Stimulated activated CD8-positive, alpha-beta memory T cell treated with anti-CD3 and anti-CD28 coated beads, Interleukin-4, amount 100 ng/mL, for 48 hours (primary cell): ENCODE measurements at regions not wholly inside any gene's neighbourhood (a gene's known extent, or its start where the extent isn't known, plus 50 kb on each side); places are given as distances from the start of the nearest gene placed in this dataset.

Source experiments
- DNase-seq: peaks from one replicate; pipeline ENCODE4 v3.0.0-alpha.2; 2020

DNA sequence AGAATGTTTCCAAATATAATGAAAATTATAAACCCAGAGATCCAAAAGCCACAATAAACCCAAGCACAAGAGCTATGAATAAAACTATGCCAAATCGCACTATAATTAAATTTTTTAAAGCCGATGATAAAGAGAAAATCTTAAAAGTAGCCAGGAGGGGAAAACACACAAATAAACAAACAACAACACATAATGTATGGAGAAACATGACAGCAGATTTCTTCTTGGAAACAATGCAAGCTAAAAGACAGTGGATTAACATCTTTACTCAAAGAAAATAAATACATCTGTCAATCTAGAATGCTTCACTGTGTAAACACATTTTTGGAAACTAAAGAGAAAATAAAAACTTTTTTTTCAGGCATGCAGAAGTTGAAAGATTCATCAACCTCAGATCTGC lies 53.0 kb upstream of the SMOX start:
- DNase-seq, result no peak

DNA sequence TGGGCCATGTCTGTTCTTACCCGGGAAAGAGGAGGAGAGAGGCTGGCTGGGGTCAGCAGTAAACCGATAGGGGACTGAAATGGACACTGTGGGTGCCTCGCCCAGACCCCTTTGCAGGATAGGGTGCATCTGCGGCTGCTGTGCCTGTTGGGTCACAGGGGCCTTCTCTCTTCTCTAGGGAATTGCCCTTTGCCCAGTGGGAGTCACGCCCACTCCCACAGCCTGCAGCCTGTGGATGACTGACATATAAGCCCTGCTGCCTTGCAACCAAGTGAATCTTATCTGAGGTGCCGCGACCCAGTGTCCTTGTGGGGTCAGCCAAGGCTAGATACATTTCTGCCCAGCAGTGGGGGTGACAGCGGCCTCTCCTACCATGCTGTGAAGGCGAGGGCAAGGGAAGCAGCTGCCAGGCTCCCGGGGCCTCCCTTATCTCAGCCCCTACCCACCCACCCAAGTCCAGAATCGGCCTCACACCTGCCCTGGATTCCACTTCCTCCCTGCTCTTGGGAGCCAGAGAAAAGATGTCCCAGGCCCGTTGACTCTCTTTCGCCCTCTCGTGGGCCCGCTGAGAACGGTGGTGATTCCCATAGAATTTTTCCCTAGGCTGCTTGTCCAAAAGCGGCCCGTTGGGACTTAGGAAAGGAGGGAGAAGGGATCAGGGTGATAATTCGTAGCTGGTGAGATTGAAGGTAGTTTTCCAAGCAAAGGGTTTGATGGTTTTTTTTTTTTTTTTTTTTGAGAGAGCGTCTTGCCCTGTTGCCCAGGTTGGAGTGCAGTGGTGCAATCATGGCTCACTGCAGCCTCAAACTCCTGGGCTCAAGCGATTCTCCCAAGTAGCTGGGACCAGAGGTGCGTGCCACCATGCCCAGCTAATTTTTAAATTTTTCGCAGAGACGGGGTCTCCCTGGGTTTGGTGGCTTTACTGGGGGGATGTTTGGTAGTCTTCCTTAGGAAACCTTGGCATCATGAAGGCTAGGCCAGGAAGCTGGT lies 56.8 kb upstream of the SMOX start:
- DNase-seq, result peak; percentile 74

DNA sequence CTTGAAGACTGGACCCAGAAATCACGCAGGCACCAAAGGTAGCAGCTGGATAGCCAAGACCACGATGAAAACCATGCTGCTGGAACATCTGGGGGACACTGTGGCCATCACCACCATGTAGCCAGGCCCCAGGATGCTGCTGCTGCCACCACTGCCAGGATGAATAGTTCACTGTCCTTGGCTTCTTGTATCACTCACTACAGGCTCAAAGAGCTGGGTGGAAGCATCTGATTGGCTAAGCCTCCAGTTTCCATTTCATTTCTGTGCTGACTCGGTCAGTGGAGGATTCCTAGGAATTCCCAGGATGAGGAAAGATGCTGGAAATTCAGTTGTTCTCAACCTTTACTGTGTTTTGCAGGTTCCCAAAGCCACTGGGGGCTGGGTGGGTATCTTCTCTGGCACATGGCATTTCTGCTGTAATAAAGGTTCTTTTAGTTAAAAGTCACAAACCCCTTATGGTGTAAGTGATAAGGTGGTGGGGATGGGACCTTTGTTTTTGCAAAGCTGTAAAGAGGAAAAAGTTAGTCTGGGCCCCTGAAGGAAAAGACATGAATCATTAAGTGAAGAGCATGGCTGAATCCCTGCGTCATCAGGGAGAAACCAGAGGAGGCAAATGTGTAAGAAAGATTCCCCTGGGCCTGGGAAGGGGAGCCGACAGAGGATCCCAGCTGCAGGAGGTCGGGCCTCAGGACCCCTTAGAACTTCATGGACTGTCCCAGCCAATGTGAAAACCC lies 57.7 kb upstream of the SMOX start:
- DNase-seq, result no peak

- DNase-seq, result no peak
These were observed 58.7 kb upstream of the SMOX start for GRCh38 chr20:4089756-4090487.

DNA sequence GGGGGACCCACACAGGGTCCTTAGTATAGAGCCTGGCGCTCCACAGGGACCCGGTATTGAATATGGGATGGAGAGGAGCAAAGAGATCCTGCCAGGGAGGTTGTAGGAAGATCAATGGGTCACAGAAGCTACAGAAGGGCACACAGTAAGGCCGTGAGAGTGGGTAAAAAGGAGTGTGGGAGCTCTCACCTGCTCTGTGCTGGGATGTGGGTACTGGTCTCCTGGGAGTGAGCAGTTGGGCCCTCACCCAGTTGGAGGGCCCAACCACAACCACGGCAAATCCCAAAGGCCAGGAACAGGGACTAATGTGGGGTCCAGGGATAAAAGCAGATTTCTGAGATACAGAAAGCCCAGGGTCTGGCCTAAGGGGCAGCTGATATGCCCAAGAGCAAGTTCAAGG lies 59.9 kb upstream of the SMOX start:
- peak; percentile 8 for DNase-seq

DNA sequence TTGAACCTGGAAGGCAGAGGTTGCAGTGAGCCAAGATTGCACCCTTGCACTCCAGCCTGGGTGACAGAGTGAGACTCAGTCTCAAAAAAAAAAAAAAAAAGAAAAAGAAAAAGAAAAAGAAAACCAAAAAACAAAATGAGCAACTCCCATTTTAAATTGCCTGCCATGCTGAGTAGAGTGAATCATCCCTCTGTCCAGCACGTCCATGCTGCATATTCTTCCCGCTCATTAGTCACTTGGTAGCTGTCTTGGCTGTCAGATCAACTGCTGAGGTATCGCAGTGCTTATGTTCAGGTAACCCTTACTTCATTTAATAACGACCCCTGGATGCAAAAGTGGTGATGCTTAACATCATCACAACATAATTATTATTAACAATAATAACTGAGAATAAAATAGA lies 60.7 kb upstream of the SMOX start:
- DNase-seq, result peak; percentile 7

- DNase-seq, result peak; percentile 12
These were observed 61.6 kb upstream of the SMOX start for GRCh38 chr20:4086771-4087687.

DNA sequence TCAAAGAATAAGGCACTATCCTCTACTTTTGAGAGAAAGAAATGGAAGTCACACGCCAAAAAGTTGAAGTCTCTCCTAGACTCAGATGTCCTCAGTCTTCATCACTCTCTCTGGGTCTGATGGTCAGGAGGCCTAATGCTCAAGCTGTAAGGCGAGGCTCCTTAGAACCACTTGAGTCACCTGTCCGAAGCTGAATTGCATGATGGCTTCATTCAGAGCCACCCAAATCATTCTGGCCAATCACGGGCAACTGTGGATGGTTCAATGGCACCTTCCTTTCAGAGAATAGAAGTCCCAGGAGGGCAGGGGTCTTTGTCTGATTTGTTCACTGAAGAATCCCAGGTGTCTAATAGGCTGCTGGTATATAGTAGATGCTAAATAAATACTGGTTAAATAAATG lies 63.9 kb upstream of the SMOX start:
- peak; percentile 19 for DNase-seq

GRCh38 chr20:4084096-4084495 lies 64.5 kb upstream of the SMOX start:
- peak; percentile 19 for DNase-seq

- DNase-seq, result peak; percentile 2
These were observed 65.3 kb upstream of the SMOX start for GRCh38 chr20:4083098-4083865.

GRCh38 chr20:4082406-4083097 lies 66.1 kb upstream of the SMOX start:
- DNase-seq, result peak; percentile 59

DNA sequence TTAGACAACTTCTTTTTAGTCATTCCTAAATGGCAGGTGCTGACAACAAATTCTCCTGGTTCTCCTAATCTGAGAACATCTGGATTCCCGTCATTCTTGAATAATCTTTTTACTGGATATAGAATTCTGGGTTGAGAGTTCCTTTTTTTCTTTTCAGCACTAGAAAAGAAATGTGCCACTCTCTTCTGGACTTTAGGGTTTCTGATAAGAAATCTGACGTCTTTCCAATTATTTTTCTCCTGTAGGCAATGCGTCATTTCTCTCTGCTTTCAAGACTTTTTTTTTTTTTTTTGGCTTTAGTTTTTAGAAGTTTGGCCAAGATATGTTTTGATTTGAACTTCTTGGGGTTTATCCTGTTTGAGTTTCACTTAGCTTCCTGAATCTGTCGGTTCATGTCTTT lies 66.1 kb upstream of the RNF24 start:
- no peak for DNase-seq

DNA sequence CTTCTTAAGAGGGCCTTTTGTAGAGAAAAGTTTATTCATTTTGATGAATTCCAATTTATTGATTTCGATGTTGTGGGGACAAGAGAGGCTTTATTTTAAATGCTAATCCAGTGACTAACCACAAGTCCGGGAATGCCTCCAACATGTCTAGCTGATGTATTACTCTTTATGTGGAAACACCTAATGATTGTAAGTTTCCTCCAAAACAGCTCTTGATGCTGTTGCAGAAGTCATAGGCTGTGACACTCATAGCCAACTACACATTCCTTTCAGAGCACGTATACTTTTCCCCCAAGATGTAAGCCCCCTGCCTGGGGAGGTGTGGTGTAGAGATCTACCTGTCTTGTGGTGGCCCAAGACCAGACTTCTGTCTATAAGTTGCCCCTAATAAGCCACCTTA lies 61.3 kb upstream of the RNF24 start:
- DNase-seq, result no peak

DNA sequence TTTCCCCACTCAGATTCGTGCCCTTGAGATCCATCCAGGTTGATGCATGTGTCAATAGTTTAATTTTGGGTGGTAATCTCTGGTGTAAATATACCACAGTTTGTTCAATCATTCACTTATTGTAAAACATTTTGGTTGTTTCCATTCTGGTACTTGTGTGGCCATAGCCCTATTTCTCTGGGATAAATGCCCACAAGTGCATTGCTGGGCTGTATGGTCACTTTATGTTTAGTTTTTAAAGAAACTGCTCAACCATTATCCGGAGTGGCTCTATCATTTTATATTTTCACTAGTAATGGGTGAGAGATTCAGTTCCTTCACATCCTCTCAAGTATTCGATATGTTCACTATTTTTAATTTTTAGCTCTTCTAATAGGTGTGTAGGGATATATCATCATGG lies 60.7 kb upstream of the RNF24 start:
- DNase-seq, result no peak

DNA sequence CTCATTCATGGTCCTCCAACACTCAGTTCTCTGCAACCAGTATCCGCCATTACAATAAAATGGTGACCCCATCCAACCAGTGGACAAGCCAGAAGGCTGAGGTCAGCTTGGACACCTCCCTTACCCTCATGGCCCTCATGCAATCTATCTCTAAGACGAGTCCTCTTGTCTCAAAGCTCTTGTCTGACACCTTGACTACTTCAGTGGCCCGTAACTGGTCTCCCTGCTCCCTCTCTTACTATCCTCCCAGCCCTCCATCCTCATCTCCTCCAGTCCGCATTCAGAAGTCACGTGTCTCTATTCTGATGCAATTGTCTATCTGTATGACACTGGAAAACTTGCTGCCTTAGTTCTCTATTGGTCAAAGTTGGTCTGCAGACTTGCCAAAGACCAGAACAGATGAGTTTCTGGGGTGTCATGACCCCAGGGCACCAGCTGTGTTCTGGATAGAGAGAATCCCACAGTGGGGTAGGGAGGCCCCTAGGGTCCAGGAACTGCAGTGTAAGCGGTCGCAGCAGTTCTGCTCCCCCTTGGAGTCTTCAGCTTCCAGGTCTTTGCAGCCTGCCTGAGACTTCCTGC lies 59.6 kb upstream of the RNF24 start:
- no peak for DNase-seq

DNA sequence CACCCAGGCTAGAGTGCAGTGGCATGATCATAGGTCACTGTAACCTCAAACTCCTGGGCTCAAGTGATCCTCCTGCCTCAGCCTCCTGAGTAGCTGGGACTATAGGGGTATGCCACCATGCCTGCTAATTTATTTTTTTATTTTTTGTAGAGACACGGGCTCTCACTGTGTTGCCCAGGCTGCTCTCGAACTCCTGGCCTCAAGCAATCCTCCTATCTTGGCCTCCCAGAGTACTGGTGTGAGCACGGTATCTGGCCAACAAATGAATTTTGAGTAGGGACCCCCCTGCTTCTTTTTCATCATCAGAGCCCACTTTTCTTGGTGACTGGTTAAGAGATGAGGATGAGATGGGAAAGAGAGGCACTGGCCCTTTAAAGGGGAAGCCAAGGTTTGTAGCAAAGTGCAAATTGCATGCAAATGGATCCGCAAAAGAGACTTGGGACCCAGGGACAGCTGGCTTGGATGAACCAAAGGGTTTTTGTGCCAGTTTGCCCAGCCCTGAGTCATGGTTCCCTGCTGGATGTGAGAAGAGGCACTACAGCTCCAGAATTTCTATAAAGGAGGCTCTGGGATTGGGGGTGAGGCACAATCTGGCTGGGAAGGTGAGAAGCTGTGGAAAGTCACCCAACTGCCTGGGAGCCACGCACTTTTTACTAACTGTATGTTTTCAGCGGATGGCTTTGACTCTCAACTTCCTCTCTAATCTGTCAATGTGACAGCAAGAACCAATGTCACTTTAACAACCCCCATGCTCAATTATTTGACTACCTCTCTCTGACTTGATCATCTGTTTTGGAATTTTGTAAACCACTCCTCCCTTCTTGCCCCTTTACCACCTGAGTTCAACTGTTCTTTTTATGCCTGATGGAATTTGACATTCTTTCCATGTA lies 58.7 kb upstream of the RNF24 start:
- peak; percentile 1 for DNase-seq

GRCh38 chr20:4071178-4071693 lies 55.9 kb upstream of the RNF24 start:
- DNase-seq, result no peak

GRCh38 chr20:4070323-4071177 lies 55.2 kb upstream of the RNF24 start:
- no peak for DNase-seq
